ENCODE measurements at regions not wholly inside any gene's neighbourhood (a gene's known extent, or its start where the extent isn't known, plus 50 kb on each side); places are given as distances from the start of the nearest gene placed in this dataset.
"Not testable (repeated sequence)": the region's sequence is repeated elsewhere in the genome, so short reads cannot be mapped to it uniquely, and the experiment has no call there.

DNA sequence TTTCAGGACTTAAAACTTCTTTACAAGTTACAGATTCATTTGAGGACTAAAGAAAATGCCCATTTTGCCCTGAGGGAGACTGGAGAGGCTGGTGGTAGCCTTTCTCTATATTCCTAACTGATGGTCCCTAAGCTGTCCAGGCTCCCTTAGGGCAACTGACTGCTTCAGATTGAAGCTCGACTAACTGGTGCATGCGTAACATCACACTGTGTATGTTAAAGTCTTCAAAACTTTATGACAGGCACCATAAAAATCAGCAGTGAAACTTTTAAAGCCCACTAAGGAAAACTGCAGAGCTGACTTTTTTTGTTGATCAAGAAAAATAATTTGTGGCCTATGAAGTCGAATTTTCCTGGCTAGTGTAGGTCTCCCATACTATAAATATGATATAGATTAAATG lies 233.0 kb upstream of the RPS23 start:
- CTCF ChIA-PET, result interaction anchor here (0.7 to 0.8 kb wide), 2 partner anchors 15 to 198 kb away, joined by 3 to 4 read pairs; no protein-coding TSS in a partner anchor
- no peak for DNase-seq (ENCODE audit: low spot score)
- TF ChIP-seq, protein P1, sequence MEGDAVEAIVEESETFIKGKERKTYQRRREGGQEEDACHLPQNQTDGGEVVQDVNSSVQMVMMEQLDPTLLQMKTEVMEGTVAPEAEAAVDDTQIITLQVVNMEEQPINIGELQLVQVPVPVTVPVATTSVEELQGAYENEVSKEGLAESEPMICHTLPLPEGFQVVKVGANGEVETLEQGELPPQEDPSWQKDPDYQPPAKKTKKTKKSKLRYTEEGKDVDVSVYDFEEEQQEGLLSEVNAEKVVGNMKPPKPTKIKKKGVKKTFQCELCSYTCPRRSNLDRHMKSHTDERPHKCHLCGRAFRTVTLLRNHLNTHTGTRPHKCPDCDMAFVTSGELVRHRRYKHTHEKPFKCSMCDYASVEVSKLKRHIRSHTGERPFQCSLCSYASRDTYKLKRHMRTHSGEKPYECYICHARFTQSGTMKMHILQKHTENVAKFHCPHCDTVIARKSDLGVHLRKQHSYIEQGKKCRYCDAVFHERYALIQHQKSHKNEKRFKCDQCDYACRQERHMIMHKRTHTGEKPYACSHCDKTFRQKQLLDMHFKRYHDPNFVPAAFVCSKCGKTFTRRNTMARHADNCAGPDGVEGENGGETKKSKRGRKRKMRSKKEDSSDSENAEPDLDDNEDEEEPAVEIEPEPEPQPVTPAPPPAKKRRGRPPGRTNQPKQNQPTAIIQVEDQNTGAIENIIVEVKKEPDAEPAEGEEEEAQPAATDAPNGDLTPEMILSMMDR (conservative IDR thresholded peaks at IDR 0.05; ENCODE audit: low read depth), result no peak
- no peak overlapping the region for H3K27ac ChIP-seq
- POLR2A ChIA-PET (ENCODE audit: low non-redundant PET), result no interaction called here

DNA sequence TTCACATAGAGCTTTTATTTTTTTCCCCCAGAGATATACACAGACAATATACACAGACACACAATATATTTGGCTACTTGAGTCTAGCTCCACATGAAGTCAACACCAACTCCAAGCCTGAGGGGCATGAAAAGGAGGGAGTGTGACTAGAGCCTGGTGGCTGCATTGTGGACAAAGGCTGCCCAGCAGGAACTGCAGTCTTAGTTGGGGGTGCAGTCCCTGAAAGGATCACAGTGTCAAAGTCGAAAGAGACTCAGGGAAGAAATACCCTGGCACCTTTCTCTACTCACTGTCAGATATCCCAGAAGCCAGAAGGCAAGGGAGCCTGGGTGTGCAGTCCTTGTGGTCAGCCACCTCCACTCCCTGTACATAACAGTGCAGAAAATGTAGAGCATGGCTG lies 231.6 kb upstream of the RPS23 start:
- H3K27ac ChIP-seq, result no peak overlapping the region
- POLR2A ChIA-PET (ENCODE audit: low non-redundant PET), result no interaction called here
- CTCF ChIA-PET, result interaction anchor here (0.7 kb wide), 1 partner anchor 208 kb away, joined by 3 read pairs; no protein-coding TSS in a partner anchor
- TF ChIP-seq, protein P1 (conservative IDR thresholded peaks at IDR 0.05; ENCODE audit: low read depth), result no peak
- DNase-seq (ENCODE audit: low spot score), result no peak

DNA sequence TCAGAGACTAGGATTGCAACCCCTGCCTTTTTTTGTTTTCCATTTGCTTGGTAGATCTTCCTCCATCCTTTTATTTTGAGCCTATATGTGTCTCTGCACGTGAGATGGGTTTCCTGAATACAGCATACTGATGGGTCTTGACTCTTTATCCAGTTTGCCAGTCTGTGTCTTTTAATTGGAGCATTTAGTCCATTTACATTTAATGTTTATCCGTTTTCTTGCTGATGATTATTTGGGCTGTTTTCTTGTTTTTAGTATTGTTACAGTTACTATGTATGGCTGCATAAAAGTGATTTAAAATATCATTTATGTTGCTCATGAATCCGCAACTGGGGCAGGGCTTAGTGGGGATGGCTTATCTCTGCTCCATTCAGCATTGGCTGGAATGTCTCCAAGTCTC lies 228.2 kb upstream of the RPS23 start:
- DNase-seq (ENCODE audit: low spot score); CTCF ChIA-PET; H3K27ac ChIP-seq; POLR2A ChIA-PET (ENCODE audit: low non-redundant PET): not testable (repeated sequence)

DNA sequence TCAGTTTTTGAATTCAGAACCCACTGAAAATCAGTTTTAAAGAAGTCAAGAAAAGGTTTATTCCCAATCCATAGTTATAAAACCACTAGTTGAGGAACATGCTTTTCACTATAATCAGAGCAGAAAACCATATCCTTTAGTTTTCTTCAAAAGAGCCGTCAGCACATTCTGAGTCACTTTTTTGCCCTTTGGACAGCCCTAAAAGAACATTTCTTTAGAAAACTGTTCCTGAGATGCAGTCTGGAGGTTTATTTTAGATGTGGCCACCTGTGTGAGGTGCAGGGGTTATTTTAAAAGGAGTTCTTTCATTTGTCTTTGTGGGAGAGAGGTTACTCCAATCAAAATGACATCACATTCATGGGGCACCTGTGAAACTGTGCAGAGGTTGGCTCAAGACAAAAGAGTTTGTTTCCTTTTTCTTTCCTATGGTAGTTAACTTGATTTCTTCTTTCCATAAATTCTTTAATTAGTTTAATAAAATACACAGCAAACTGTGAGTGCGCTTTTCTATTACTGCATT lies 221.6 kb upstream of the RPS23 start:
- ChIA-PET POLR2A (ENCODE audit: low non-redundant PET) (no interaction called here), CTCF (interaction anchor here (0.9 kb wide), 1 partner anchor 911 kb away, joined by 3 read pairs; no protein-coding TSS in a partner anchor)
- TF ChIP-seq, protein P1 (conservative IDR thresholded peaks at IDR 0.05; ENCODE audit: low read depth), result no peak
- DNase-seq (ENCODE audit: low spot score), result no peak
- H3K27ac ChIP-seq, result no peak overlapping the region

DNA sequence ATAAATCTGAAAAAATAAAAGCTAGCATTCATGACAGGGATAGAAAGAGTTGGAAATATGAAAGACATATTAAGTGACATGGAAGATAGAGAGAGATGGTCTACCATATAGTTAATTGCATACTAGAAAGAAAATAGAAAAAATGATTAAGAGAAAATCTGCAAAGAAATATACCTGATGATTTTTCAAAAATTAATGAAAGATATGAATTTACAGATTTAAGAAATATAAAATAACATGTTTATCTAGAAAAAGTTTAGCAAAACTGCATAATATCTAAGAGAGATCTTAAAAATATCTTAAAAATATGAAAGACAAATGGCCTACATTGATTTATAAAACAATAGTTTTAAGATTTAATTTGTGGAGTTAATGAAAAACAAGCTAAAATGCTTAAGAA lies 219.1 kb upstream of the RPS23 start:
- H3K27ac ChIP-seq, result no peak overlapping the region
- ChIA-PET POLR2A (ENCODE audit: low non-redundant PET) (no interaction called here), CTCF (interaction anchor here (0.7 kb wide), 1 partner anchor 16 kb away, joined by 4 read pairs; no protein-coding TSS in a partner anchor)
- TF ChIP-seq, protein P1 (conservative IDR thresholded peaks at IDR 0.05; ENCODE audit: low read depth), result no peak
- no peak for DNase-seq (ENCODE audit: low spot score)

DNA sequence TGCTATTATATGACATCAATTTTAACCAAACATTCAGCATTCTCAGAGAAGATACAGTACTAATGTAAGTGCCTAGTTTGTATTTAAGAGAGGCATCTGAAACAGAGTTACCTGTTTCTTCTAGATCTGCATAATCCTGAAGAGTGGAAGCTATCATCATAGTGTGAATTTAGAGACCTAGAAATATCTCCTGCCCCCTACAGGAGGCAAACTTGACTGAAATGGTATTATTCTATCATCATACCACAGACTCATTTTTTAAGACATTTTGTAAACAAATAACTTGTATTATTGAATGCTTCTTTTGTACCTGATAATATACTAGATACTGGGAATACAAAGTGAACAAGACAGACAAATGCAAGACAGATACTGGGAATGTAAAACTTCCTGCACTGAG lies 216.8 kb upstream of the RPS23 start:
- ChIA-PET POLR2A (ENCODE audit: low non-redundant PET) (interaction anchor here (0.6 kb wide), 1 partner anchor 584 kb away, joined by 3 read pairs; no protein-coding TSS in a partner anchor), CTCF (interaction anchor here (0.6 kb wide), 1 partner anchor 519 kb away, joined by 3 read pairs; no protein-coding TSS in a partner anchor)
- DNase-seq (ENCODE audit: low spot score), result no peak
- H3K27ac ChIP-seq, result no peak overlapping the region
- TF ChIP-seq, protein P1 (conservative IDR thresholded peaks at IDR 0.05; ENCODE audit: low read depth), result no peak; the same call in 1 of the 2 replicates

DNA sequence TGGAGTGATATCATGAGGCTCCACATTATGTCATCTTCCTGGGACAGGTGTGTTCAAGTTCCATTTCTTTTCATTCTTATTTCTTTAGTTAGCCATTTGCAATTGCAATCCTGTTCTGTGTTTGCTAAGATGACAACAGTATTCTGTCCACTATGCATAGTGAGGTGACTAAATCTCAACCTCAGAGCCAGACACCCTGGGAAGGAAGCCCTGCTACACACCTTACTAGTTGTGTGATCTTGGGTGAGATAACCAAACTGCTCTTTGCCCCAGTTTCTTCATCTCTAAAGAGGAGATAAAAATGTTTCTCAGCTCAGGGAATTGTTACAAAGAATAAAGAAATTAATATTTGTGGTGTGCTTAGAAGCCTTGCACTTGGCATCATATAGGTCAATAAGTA lies 215.1 kb upstream of the RPS23 start:
- CTCF ChIA-PET, result no interaction called here

More for the DNA sequence above, 215.1 kb upstream of the RPS23 start:
- no peak overlapping the region for H3K27ac ChIP-seq
- TF ChIP-seq, protein P1 (conservative IDR thresholded peaks at IDR 0.05; ENCODE audit: low read depth), result no peak
- POLR2A ChIA-PET (ENCODE audit: low non-redundant PET), result no interaction called here
- no peak for DNase-seq (ENCODE audit: low spot score)
